ENCODE measurements at regions not wholly inside any gene's neighbourhood (a gene's known extent, or its start where the extent isn't known, plus 50 kb on each side); places are given as distances from the start of the nearest gene placed in this dataset.
A peak's percentile ranks its signal among the peaks of the same experiment; 100 is the strongest.
"Not testable (repeated sequence)": the region's sequence is repeated elsewhere in the genome, so short reads cannot be mapped to it uniquely, and the experiment has no call there.

- no peak for FAIRE-seq
- DNase-seq (ENCODE audit: low spot score) = no peak
Measured at GRCh38 chr4:149983931-149984330, 94.3 kb upstream of the DCLK2 start.

DNA sequence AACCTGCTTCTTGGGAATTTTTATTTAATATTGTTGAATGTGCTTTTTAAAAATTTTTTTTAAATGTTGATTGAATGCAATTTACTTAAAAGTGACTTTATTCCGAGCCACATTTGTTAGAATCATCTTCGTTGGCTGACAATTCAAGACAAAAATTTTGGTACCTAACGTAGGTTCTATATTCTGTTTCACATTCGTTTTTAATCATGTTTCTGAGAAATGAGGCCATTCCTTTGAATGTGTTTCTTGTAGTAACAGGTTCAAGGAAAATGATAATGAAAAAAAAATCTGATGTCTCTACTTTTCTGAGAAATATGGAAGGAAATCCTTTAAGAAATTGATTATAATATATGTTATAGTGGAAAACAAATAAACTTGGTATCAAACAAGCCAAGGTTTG is 92.3 kb upstream of the DCLK2 start:
- no peak for DNase-seq (ENCODE audit: low spot score)
- FAIRE-seq = no peak

GRCh38 chr4:149986917-149987316 is 91.3 kb upstream of the DCLK2 start:
- FAIRE-seq (no peak), DNase-seq (ENCODE audit: low spot score) (no peak)

GRCh38 chr4:149987330-149988086 is 90.7 kb upstream of the DCLK2 start:
- no peak for FAIRE-seq
- DNase-seq (ENCODE audit: low spot score) = no peak

- no peak for DNase-seq (ENCODE audit: low spot score)
- no peak for FAIRE-seq
Measured at GRCh38 chr4:149988087-149988410, 90.2 kb upstream of the DCLK2 start.

GRCh38 chr4:149993030-149993429 is 85.2 kb upstream of the DCLK2 start:
- FAIRE-seq (no peak), DNase-seq (ENCODE audit: low spot score) (peak; percentile 37)

- DNase-seq (ENCODE audit: low spot score) (no peak), FAIRE-seq (no peak)
Measured at GRCh38 chr4:149995134-149995756, 83.0 kb upstream of the DCLK2 start.

DNA sequence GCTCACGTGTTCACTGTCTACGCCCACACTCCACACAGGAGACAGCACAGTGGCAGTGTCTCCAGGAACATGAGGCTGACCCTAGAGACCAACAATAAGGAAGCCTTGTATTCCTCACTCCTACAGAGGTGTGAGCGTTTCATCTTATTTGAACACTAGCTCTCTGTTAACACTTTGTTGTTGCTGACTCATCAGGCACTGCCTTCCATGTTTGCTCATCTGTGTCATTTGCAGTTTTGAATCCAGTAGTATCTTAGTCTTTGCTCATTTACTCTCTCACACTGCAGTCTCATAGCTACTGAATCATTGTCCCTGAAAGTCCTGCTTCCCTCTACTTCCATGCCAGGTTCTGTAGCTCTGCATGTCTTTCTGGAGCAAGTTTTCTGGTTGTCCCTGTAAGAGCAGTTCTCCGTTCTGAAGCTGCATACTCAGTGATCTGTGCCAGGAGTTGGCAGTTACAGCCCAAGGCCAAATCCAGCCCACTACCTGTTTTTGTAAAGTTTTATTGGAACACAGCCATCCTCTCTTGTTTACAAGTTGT is 80.3 kb upstream of the DCLK2 start:
- DNase-seq (ENCODE audit: low spot score) = peak; percentile 81
- FAIRE-seq = peak; percentile 78

- DNase-seq (ENCODE audit: low spot score) (peak; percentile 34), FAIRE-seq (peak; percentile 45)
Measured at GRCh38 chr4:149999485-150000074, 78.7 kb upstream of the DCLK2 start.

DNA sequence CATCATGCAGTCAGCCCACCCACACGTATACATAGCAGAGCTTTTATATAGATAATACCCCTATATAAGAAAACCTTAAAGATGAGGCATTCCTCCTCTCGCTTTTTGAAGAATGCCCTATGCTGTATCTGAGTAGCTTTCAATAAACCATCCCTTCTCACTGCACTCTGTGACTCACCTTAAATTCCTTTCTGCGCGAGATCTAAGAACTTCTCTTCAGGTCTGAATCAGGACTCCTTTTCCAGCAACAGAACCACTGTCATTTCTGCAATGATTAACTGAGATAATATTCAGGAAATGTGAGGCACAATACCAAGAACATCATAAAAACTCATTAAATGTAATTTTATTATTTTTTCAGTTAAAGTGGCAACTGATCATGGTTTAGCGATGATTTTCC is 76.4 kb upstream of the DCLK2 start:
- peak; percentile 75 for DNase-seq (ENCODE audit: low spot score)
- FAIRE-seq = peak; percentile 89

DNA sequence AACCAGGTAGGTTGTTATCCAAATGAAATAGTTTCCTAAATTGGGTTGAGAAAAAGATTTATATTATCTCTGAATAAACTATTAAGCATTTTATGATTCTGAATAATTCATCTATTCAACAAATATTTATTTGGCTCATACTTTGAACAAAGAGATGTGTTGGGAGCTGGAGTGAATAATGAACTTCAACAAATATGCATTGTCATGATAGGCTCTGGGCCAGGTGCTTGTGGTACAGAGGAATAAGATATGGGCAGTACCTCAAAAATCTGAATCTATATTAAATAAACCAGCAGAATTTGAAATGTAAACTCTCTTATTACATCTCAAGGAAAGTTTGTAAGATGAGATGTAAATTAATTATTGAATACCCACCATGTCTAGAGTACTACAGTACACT is 75.7 kb upstream of the DCLK2 start:
- DNase-seq (ENCODE audit: low spot score) (no peak), FAIRE-seq (peak; percentile 18)

GRCh38 chr4:150004481-150004880 is 73.8 kb upstream of the DCLK2 start:
- FAIRE-seq (no peak), DNase-seq (ENCODE audit: low spot score) (peak; percentile 20)

GRCh38 chr4:150005537-150005936 is 72.7 kb upstream of the DCLK2 start:
- no peak for FAIRE-seq
- no peak for DNase-seq (ENCODE audit: low spot score)

- FAIRE-seq (no peak), DNase-seq (ENCODE audit: low spot score) (no peak)
Measured at GRCh38 chr4:150006197-150006596, 72.0 kb upstream of the DCLK2 start.

DNA sequence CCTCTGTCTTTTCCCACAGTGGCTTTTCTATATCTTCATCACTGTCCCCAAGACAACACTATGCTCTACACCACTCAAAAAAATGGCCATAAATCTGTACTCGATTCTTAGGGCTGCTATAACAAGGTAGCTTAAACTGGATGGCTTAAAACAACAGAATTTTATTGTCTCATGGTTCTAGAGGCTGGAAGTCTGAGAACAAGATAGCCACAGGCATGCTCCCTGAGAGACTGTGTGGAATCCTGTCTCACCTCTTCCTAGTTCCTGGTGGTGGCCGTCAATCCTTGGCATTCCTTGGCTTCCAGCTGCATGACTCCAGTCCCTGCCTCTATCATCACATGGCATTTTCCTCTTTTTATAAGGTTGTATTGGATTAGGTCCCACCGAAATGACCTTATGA is 70.7 kb upstream of the DCLK2 start:
- FAIRE-seq (no peak), DNase-seq (ENCODE audit: low spot score) (peak; percentile 79)

DNA sequence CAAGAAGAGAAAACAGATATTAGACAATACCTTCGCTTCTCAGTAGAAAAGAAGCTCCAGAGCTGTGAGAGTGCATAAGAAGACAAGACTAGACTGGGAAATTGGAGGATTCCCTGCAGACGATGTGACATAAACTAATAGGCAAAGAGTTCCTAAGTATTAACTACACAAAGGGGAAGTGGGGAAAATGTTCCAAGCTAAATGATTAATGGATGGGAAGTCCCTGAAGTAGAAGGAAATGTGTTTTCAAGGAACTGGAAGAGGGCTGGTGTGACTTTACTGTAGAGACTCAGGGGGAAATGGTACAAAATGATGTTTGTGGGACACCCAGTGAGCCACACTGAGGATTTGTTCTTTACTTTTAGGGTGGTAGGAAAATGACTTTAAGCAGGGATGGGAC is 69.7 kb upstream of the DCLK2 start:
- DNase-seq (ENCODE audit: low spot score) (no peak), FAIRE-seq (no peak)

GRCh38 chr4:150009533-150009932 is 68.7 kb upstream of the DCLK2 start:
- FAIRE-seq (no peak), DNase-seq (ENCODE audit: low spot score) (no peak)

GRCh38 chr4:150010525-150011126 is 67.6 kb upstream of the DCLK2 start:
- FAIRE-seq (no peak), DNase-seq (ENCODE audit: low spot score) (peak; percentile 31)

DNA sequence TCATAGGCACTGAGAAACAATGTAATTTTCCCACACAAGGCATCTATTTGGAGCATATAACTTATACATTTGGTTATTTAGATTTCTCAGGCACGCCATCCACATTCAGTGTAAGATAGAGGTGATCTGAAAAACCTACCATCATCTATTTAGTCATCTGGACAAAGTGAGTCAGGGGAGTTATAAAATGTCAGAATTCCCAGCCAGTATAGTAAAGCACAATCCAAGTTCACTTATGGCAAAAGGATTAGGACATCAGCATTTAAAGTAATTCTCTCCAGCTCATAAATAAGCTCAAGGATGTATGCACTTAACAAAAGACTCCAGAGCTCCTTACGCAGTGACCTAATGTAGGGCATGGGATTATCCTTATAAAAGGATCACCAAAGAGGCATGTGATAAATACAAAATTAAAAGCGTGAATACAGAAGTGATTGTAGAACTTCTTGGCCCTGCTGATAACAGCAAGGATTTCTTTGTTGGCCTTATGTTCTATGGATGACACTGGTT is 65.3 kb upstream of the DCLK2 start:
- DNase-seq (ENCODE audit: low spot score) (no peak), FAIRE-seq (no peak)

GRCh38 chr4:150015910-150016309 is 62.3 kb upstream of the DCLK2 start:
- FAIRE-seq = not testable (repeated sequence)

GRCh38 chr4:150016621-150017020 is 61.6 kb upstream of the DCLK2 start:
- not testable (repeated sequence) for DNase-seq (ENCODE audit: low spot score); FAIRE-seq

More at GRCh38 chr4:150015910-150016309, 62.3 kb upstream of the DCLK2 start:
- DNase-seq (ENCODE audit: low spot score) = not testable (repeated sequence)

- FAIRE-seq (no peak), DNase-seq (ENCODE audit: low spot score) (no peak)
Measured at GRCh38 chr4:150018257-150018656, 60.0 kb upstream of the DCLK2 start.

Data from RCC 7860 (cell line).